NCI-H524 treated with DMSO at 0.1 percent for 48 hours (cell line): ENCODE measurements at regions not wholly inside any gene's neighbourhood (a gene's known extent, or its start where the extent isn't known, plus 50 kb on each side); places are given as distances from the start of the nearest gene placed in this dataset.

Experiments used
- DNase-seq: peaks from one replicate; lab custom pipeline; 2025; lab: John Stamatoyannopoulos, UW

- DNase-seq: no peak
Measured at GRCh38 chrX:109312757-109313156, 169.1 kb downstream of the GUCY2F start.

DNA sequence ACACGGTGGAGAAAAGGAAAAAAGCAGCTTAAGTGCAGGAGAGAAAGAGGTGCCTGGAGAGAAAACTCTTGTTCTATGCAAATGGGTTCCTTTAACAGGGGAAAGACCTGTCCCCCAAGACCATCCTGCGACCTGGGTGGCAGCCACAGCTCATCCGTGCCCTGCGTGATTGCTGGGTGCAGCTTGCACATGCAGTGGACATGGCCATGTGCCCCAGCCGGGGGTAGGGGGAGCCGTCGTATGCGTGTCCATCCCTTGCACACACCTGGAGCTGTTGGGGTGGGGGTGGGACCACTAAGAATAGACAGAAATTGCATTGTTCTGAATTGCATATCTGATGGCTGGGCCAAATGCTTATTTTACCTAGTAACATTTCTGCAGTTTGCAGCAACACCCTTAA is 171.9 kb downstream of the GUCY2F start:
- no peak for DNase-seq

GRCh38 chrX:109301177-109301576 is 180.7 kb downstream of the GUCY2F start:
- no peak for DNase-seq

DNA sequence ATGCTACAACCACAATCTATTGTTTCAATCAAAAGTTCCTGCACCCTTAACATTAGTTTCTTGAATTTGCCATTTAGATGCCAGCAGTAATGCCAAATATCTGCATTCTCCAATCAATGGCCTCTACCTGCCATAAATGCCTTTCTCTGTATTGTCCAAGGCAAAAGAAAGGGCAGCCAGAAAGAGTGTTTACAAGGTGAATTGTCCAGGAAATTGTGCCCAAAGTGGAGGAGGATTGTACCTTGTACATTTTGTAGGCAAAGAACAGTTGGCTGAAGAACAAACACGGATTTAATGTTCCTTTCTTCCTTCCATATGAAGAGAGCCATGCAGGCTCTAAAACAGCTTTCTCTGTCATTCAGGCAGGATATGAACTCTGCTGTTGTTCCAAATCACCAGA is 181.5 kb downstream of the GUCY2F start:
- no peak for DNase-seq

GRCh38 chrX:109299091-109299490 is 182.8 kb downstream of the GUCY2F start:
- no peak for DNase-seq

DNA sequence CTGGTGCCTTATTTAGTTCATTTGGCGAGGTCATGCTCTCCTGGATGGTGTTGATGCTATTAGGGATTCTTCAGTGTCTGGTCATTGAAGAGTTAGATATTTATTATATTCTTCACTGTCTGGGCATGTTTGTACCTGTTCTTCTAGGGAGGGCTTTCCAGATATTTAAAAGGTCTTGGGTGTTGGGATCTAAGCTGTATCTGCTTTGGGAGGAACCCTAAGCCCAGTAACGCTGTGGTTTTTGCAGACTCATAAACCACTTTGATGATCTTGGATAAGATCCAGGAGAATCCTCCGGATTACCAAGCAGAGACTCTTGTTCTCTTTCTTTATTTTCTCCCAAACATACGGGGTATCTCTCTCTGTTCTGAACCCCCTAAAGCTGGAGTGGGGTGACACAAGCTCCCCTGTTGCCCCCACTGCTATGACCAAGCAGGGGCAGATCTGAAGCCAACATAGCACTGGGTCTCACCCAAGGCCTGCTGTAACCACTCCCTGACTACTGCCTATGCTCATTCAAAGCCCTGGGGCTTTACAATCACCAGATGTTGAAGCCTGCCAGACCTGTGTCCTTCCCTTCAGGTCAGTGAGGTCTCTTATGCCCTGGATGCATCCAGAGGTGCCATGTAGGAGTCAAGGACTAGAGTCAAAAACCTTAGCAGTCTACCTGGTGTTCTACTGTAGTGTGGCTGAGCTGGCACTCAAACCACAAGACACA is 187.6 kb downstream of the GUCY2F start:
- DNase-seq: no peak

DNA sequence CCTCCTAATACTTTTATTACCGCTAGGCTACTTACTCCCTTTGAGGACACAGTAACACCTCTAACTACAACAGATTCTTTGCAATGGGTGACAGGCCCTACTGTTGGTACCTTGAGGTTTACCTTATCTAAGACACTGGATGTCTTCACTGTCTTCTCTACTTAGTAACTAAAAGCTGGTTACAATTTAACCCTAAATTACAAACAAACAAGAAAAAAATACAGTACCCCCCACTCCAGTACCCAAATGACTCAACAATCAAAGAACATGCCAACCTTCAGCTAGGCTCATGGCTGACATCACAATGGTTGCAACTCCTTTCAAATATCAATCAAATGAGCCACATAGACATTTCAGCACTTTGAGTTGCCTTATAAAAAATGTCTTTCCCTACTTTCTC is 198.0 kb downstream of the GUCY2F start:
- no peak for DNase-seq

DNA sequence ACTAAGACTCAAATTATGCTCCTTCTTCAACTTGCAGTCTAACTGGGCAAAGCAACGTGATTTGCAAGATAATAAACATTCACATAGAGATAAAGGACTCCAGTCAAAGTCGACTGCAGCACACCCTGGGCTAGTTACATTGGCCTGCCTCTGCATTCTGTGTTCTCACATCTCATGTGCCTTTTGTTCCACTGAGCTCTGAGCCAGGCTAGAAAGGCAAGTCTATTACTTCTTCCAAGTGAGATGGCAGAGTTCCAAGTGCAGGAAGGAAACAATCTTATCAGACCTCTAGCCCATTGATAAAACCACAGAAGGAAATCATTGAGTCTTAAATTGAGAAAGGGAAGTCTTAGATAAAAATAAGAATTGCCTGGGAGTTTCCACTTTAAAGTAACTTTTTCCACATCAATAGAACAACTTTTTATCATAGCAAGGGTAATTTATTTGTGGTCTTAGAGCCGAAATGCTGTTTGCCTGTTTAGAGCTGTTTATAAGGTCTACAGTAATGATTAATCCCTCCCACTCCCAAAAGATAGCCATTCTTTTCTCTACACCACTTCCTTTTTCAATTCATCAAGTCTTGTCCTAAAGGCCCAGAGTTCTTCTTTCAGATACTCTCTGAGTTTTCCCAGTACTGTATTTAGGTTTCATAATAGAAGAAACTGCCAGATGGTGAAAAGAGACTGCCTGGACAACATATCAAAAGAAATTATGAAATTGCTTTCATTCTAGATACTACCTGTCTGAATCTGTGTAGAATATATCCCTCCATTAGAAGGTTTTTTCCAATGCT is 200.2 kb downstream of the GUCY2F start:
- DNase-seq: no peak

DNA sequence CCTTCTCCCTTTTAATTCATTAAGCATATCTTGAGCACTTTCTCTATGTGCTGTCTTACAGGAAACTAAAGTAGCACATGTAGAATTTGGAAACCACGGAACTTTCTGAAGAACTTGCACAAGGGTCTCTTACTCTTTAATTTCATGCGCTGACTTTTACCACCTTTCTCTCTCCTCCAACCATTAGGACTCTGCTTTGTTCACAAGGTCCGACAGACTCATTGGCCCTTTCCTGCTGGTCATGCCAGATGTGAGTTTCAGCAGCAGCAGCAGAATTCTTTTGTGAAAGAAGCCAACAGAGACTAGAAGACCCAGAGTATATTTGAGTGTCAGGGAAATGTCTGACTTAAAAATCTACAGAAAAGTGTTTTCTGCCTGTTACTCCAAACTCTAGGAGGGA is 207.1 kb downstream of the GUCY2F start:
- no peak for DNase-seq

- no peak for DNase-seq
Measured at GRCh38 chrX:109270580-109271484, 211.1 kb downstream of the GUCY2F start.

- DNase-seq: no peak
Measured at GRCh38 chrX:109268340-109268739, 213.5 kb downstream of the GUCY2F start.

DNA sequence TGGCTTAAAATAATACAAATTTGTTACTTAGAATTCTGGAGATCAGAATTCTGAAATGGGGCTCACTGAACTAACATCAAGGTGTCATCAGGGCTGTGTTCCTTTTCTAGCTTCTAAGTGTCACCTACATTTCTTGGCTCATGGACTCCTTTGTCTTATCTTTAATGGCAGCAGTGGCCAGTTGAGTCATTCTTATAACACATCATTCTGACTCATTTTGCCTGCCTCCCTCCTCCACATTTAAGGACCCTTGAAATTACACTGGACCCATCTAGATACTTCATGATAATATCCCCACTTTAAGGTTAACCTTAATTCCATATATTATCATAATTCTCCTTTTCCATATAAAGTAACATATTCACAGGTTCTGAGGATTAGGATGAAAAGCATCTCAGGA is 215.9 kb downstream of the GUCY2F start:
- no peak for DNase-seq

DNA sequence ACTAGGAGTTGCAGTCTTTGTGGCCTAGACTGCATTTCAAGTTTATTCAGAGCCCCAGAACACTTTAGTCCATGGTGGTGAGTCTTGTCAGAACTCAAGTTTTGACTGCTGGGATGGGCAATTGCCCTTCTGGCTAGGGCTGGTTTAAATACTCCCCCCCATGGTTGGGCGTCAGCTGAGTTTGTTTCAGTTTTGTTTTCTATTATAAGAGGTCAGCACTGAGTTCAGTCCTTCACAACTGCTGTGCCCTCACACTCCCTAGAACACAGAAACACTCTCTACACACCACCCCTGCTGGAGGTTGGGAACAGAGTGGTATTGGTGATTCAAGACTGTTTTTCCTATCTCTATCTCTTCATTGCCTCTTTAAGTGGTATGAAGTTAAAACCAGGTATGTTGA is 217.0 kb downstream of the GUCY2F start:
- DNase-seq: no peak

DNA sequence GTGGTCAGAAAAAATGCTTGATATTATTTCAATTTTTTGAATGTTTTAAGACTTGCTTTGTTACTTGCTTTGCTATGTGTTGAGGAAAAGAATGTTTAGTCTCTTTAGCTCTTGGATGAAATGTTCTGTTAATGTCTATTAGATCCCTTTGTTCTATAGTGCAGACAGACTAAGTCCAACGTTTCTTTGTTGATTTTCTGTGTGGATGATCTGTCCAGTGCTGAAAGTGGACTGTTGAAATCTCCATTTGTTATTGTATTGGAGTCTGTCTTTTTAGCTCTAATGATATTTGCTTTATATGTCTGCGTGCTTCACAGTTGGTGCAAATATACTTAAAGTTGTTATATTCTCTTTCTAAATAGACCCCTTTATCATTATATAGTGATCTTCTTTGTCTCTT is 220.6 kb downstream of the GUCY2F start:
- no peak for DNase-seq

DNA sequence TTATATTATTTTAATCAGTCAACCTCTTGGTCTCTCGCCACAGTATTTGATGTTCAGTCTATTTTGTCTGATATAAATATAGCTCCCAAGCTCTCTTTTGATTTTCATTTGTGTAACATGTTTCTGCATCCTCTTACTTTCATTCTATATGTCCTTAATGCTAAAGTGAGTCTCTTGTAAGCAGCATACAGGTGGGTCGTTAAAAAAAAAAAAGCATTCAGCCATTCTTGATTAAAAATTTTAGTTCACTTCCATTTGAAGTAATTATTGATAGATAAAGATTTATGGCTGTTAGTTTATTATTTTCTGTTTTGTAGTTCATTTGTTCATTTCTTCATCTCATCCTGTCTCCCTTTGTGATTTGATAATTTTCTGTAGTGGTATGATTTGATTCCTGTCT is 229.1 kb downstream of the GUCY2F start:
- DNase-seq: no peak

GRCh38 chrX:109218761-109219160 is 263.1 kb downstream of the GUCY2F start:
- DNase-seq: no peak

- no peak for DNase-seq
Measured at GRCh38 chrX:109199726-109200125, 282.2 kb downstream of the GUCY2F start.

DNA sequence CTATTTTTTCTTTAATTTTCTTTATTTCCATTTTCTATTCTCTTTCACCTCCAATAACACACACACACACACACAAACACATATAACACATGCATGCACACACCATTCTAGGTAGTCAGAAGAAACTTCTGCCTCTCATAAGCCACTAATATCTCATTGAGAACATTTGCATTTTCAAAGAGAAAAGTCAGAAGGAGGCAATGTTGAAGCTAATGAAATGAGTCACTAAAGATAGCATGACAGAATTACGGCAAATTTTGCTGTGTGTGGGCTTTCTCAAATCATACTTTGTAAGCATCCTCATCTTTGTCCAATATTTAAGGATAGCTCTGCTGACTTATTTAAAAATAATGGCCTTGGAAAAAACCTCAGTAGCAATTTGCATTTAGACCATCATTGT is 291.3 kb downstream of the GUCY2F start:
- no peak for DNase-seq

DNA sequence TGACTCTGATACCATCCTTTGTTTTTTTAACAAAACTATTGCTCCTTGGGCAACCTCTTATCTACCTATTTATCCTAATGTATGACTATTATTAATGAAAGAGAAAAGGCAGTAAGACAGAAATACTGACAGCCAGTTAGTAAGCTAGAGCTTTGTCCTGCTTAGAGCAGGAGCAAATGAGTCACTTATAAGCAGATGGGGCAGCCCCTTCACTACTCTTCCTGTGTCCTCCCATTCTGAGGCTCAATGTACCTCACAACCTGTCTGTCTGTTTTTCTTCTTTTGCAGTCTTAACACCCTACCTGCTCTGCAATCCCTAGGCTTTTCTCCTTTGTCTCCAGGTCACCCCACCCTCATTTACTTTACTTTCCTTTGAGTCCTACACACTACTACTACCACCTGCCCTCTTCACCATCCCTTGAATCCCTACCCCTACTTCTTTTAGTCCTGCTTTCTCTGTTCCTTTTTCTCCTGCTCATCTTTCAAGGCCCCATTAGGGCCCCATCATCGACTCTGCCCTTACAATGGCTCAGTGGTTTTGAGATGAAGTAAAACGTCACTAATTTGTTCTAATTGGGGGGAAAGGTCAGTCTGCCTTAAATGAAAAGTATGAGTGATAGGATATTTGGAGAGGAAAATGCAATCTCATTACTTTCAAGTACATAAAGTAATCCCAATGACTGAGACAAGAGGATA is 294.3 kb downstream of the GUCY2F start:
- DNase-seq: no peak

GRCh38 chrX:109186939-109187338 is 294.9 kb downstream of the GUCY2F start:
- no peak for DNase-seq

DNA sequence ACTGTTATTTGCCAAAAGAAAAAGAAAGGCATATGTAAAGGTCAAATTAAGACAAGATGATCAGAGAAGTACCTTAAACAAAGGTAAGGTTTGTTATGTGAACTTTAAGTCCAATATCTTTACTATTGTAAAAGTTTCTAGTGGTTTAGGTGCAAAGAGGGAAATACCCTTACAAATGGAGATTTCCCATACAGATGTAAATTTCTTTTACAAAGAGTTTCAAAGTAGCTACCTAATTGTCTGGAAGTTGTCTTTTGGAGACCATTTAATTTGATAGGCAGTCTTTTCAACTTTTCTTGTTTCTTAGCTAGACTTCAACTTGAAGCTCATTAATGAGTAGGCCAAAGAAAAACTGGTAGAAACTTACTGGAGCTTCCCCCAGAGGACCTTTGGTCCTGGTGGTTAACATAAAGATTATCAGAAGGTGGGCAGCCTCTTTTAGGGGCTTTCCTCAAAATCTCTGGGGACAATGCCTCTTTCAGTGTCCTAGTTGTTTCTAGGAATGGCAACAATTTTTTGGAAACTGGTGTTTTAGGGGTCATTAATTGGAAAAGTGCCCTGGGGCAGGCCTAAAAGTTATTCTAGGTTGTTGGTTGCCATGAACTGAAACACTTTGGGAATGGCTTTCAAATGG is 297.3 kb downstream of the GUCY2F start:
- no peak for DNase-seq
